Progenitor cell of endocrine pancreas (in vitro differentiated cells): ENCODE measurements at regions not wholly inside any gene's neighbourhood (a gene's known extent, or its start where the extent isn't known, plus 50 kb on each side); places are given as distances from the start of the nearest gene placed in this dataset.

Source experiments
- DNase-seq: peaks from one replicate; pipeline ENCODE4 v3.0.0; 2021; ENCODE audit warnings: low spot score; ENCODE audit not compliant: unreplicated experiment
- H3K27ac Mint-ChIP-seq: 2 replicates; pipeline ENCODE4 v1.8.0; 2021; ENCODE audit warnings: mild to moderate bottlenecking, moderate library complexity, mixed read lengths
- H3K27me3 Mint-ChIP-seq: 2 replicates; pipeline ENCODE4 v1.8.0; 2021; ENCODE audit warnings: mixed read lengths
- H3K36me3 Mint-ChIP-seq: 2 replicates; pipeline ENCODE4 v1.8.0; 2022; ENCODE audit warnings: mixed read lengths; ENCODE audit not compliant: insufficient read depth
- H3K4me1 Mint-ChIP-seq: 2 replicates; pipeline ENCODE4 v1.8.0; 2021; ENCODE audit warnings: low read depth, mixed read lengths
- H3K4me3 Mint-ChIP-seq: 2 replicates; pipeline ENCODE4 v1.8.0; 2021; ENCODE audit warnings: low read depth, mild to moderate bottlenecking, moderate library complexity, mixed read lengths
- H3K9me3 Mint-ChIP-seq: 2 replicates; pipeline ENCODE4 v1.8.0; 2021; ENCODE audit warnings: low read depth, mixed read lengths
- CTCF ChIP-seq: fragments of 200-600 bp; sonication (generic); IDR thresholded peaks from one replicate; pipeline ENCODE4 v1.5.0; 2021; ENCODE audit warnings: antibody characterized with exemption, mild to moderate bottlenecking; ENCODE audit not compliant: unreplicated experiment

GRCh38 chr10:109456566-109457301, 466.6 kb downstream of the XPNPEP1 start:
- Mint-ChIP-seq H3K4me1 (peaks cover 6% of the 10 kb centered on the region), H3K4me3 (peak overlapping the region; percentile 75)
- TF ChIP-seq CTCF, result no peak

GRCh38 chr10:109454691-109455090, 468.6 kb downstream of the XPNPEP1 start:
- Mint-ChIP-seq H3K9me3 (no peaks in the 10 kb centered on the region), H3K4me1 (peaks cover 11% of the 10 kb centered on the region), H3K27me3 (peaks cover 46% of the 10 kb centered on the region), H3K36me3 (no peaks in the 10 kb centered on the region), H3K4me3 (no peak overlapping the region), H3K27ac (no peak overlapping the region)
- no peak for DNase-seq
- no peak for TF ChIP-seq CTCF

More at GRCh38 chr10:109456566-109457301, 466.6 kb downstream of the XPNPEP1 start:
- Mint-ChIP-seq H3K27ac (no peak overlapping the region), H3K9me3 (no peaks in the 10 kb centered on the region), H3K36me3 (no peaks in the 10 kb centered on the region), H3K27me3 (peaks cover 57% of the 10 kb centered on the region)
- peak; percentile 23 for DNase-seq

GRCh38 chr10:109451879-109452278, 471.4 kb downstream of the XPNPEP1 start:
- H3K27me3 Mint-ChIP-seq, result peaks cover 29% of the 10 kb centered on the region

GRCh38 chr10:109450702-109451101, 472.6 kb downstream of the XPNPEP1 start:
- Mint-ChIP-seq H3K27ac (no peak overlapping the region), H3K4me1 (peaks cover 15% of the 10 kb centered on the region), H3K4me3 (no peak overlapping the region), H3K9me3 (no peaks in the 10 kb centered on the region), H3K36me3 (no peaks in the 10 kb centered on the region), H3K27me3 (peaks cover 28% of the 10 kb centered on the region)
- TF ChIP-seq CTCF, result no peak
- DNase-seq, result no peak

More at GRCh38 chr10:109451879-109452278, 471.4 kb downstream of the XPNPEP1 start:
- Mint-ChIP-seq H3K4me3 (no peak overlapping the region), H3K27ac (no peak overlapping the region), H3K36me3 (no peaks in the 10 kb centered on the region), H3K9me3 (no peaks in the 10 kb centered on the region), H3K4me1 (peaks cover 20% of the 10 kb centered on the region)
- no peak for DNase-seq
- TF ChIP-seq CTCF, result no peak

GRCh38 chr10:109433434-109433833, 489.9 kb downstream of the XPNPEP1 start:
- no peak for TF ChIP-seq CTCF
- DNase-seq, result no peak
- no peaks in the 10 kb centered on the region for H3K27me3 Mint-ChIP-seq
- H3K4me1 Mint-ChIP-seq, result peaks cover 2% of the 10 kb centered on the region
- no peak overlapping the region for H3K4me3 Mint-ChIP-seq
- no peak overlapping the region for H3K27ac Mint-ChIP-seq
- H3K36me3 Mint-ChIP-seq, result no peaks in the 10 kb centered on the region
- no peaks in the 10 kb centered on the region for H3K9me3 Mint-ChIP-seq
